ENCODE measurements at regions not wholly inside any gene's neighbourhood (a gene's known extent, or its start where the extent isn't known, plus 50 kb on each side); places are given as distances from the start of the nearest gene placed in this dataset.

- TF ChIP-seq CREB1 (IDR thresholded peaks at IDR 0.05) (no peak), TBP (IDR thresholded peaks at IDR 0.05; ENCODE audit: low read depth, low read length) (no peak), FOSL1 (IDR thresholded peaks at IDR 0.05; ENCODE audit: insufficient read depth, low read depth, low read length) (no peak), SAP30 (IDR thresholded peaks at IDR 0.05; ENCODE audit: insufficient read depth, insufficient replicate concordance, low read length) (no peak), CTBP2 (IDR thresholded peaks at IDR 0.05; ENCODE audit: borderline replicate concordance, insufficient read depth, insufficient read length, low read length) (no peak)
Observed at GRCh38 chr3:187612656-187613055, 57.5 kb downstream of the SST start (continued).

Data from H1 (cell line).